Loucy (cell line): ENCODE measurements at regions not wholly inside any gene's neighbourhood (a gene's known extent, or its start where the extent isn't known, plus 50 kb on each side); places are given as distances from the start of the nearest gene placed in this dataset.

Experiments used
- CTCF ChIP-seq: fragments of 200-600 bp; sonication (generic); conservative IDR thresholded peaks from 2 replicates; pipeline ENCODE4 v1.5.1; 2014; ENCODE audit warnings: mild to moderate bottlenecking, antibody characterized with exemption, low read length
- EZH2phosphoT487 ChIP-seq: fragments of 200-600 bp; IDR thresholded peaks from 2 replicates; pipeline ENCODE4 v1.6.1; 2018; ENCODE audit warnings: antibody characterized with exemption, mild to moderate bottlenecking, moderate library complexity, borderline replicate concordance

- no peak for TF ChIP-seq CTCF
- TF ChIP-seq EZH2phosphoT487 = no peak
Observed at GRCh38 chr6:150514806-150515380, 84.8 kb upstream of the PLEKHG1 start.
